Esophagus (tissue), 2 donors: ENCODE measurements at regions not wholly inside any gene's neighbourhood (a gene's known extent, or its start where the extent isn't known, plus 50 kb on each side); places are given as distances from the start of the nearest gene placed in this dataset.
"Not testable (repeated sequence)": the region's sequence is repeated elsewhere in the genome, so short reads cannot be mapped to it uniquely, and the experiment has no call there.

Source experiments
- H3K27ac ChIP-seq, 2 donors: one replicate each; pipeline ENCODE4 v1.5.1; 2013; ENCODE audit warnings: low read depth in 2 of 2, mild to moderate bottlenecking in 2 of 2, inconsistent platforms in 1 of 2, low read length in 1 of 2, moderate library complexity in 1 of 2
- H3K27me3 ChIP-seq, 2 donors: one replicate each; pipeline ENCODE4 v1.6.1; 2013; ENCODE audit warnings: low read length in 2 of 2, control low read depth in 1 of 2, mild to moderate bottlenecking in 1 of 2; ENCODE audit not compliant: insufficient read depth in 2 of 2, control insufficient read depth in 1 of 2
- H3K36me3 ChIP-seq, 2 donors: one replicate each; pipeline ENCODE4 v1.6.1; 2013; ENCODE audit warnings: low read length in 1 of 2; ENCODE audit not compliant: control insufficient read depth in 2 of 2, insufficient read depth in 2 of 2
- H3K4me1 ChIP-seq, 2 donors: one replicate each; pipeline ENCODE4 v1.6.1; 2013; ENCODE audit warnings: low read length in 1 of 2; ENCODE audit not compliant: control insufficient read depth in 2 of 2, insufficient read depth in 2 of 2
- H3K4me3 ChIP-seq, 2 donors: one replicate each; pipeline ENCODE4 v1.5.1; 2013; ENCODE audit warnings: low read length in 2 of 2, mild to moderate bottlenecking in 2 of 2, low read depth in 1 of 2, moderate library complexity in 1 of 2
- H3K9me3 ChIP-seq, 2 donors: one replicate each; pipeline ENCODE4 v1.6.1; 2013; ENCODE audit warnings: mild to moderate bottlenecking in 2 of 2, low read depth in 1 of 2, low read length in 1 of 2, moderate library complexity in 1 of 2; ENCODE audit not compliant: control insufficient read depth in 2 of 2, insufficient read depth in 1 of 2
- WGBS, 2 donors: extraction: QIAGEN DNeasy Blood & Tissue Kit; methylation state at CpG; one replicate each; pipeline ENCODE4 v1.1.7; 2013; 5-methylcytosine and 5-hydroxymethylcytosine counted together
- donor health status: healthy with polysubstance abuse.
- donor health status: Bipolar disorder and iron deficiency.

DNA sequence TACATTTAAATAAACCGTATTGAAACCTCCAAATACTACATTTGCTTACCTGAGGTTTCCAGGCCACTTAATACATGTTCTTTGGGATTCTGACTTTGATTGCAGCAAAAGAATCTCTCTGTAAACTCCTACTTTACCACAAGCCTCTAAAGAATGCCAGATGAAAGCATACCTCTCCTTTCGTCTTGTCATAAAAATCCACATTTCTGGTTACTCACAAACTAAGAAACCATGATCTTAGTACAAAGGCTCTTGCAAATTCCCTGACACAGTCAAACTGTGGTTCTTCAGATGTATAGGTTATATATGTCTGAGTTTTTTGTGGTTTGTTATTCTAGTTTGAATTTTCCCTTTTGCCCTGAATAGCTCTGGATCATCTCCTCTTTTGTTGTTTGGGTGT, 188.4 kb downstream of the RAP2B start:
- Histone ChIP-seq H3K4me3 (no peak overlapping the region), H3K9me3 (no peaks in the 10 kb centered on the region), H3K27me3 (no peaks in the 10 kb centered on the region), H3K4me1 (no peaks in the 10 kb centered on the region), H3K36me3 (no peaks in the 10 kb centered on the region), H3K27ac (no peak overlapping the region)
- 72 to 78% methylated on average over 2 of the region's 2 CpGs for WGBS, 2 donors

DNA sequence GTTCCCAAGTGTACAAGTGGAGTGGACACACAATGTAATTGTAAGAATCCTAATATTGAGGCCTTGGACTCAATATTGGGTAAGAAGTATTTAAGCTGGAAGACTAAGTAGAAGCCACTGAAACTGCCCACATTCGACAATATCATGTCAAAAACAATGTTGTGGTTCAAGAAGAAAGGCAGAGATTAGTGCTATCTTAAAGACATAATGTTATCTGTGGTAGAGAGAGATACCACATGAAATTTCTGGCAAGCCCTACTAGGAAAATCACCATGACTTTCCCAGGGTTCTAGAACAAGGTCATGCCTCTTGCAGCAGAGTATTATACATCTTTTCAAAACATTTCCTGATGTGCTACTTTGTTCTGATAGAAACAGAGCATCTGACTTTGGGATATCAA, 192.6 kb downstream of the RAP2B start:
- H3K9me3 ChIP-seq = no peaks in the 10 kb centered on the region
- no peaks in the 10 kb centered on the region for H3K4me1 ChIP-seq
- no peak overlapping the region for H3K4me3 ChIP-seq
- no peaks in the 10 kb centered on the region for H3K27me3 ChIP-seq
- no peak overlapping the region for H3K27ac ChIP-seq
- WGBS, 2 donors = 55 to 73% methylated on average over 1 of the region's 1 CpG
- no peaks in the 10 kb centered on the region for H3K36me3 ChIP-seq

DNA sequence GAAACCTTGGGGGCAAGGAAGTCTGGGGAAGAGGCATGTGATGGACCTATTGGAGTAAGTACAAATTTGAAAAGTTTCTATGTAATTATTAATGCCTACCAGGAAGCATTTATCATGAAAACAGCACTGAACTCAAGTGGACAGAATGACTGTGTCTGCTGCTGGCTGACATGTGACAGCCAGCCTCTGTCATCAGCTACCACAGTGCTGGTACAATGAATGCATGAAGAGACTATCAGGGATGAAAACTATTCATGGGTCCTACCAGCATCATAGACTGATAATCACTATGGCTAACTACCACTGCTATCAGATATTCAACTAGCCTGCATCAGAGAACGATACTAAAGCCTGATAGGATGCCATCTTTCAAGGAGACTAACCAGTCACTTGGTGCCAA, 193.5 kb downstream of the RAP2B start:
- 85 to 94% methylated on average over 1 of the region's 1 CpG for WGBS, 2 donors

GRCh38 chr3:153356908-153357307, 194.9 kb downstream of the RAP2B start:
- no peaks in the 10 kb centered on the region for H3K9me3 ChIP-seq
- WGBS, 2 donors = 64 to 67% methylated on average over 2 of the region's 2 CpGs
- H3K4me1 ChIP-seq = no peaks in the 10 kb centered on the region
- H3K4me3 ChIP-seq = no peak overlapping the region
- no peaks in the 10 kb centered on the region for H3K36me3 ChIP-seq
- no peaks in the 10 kb centered on the region for H3K27me3 ChIP-seq
- no peak overlapping the region for H3K27ac ChIP-seq

More for the DNA sequence above, 193.5 kb downstream of the RAP2B start:
- H3K4me1 ChIP-seq = no peaks in the 10 kb centered on the region
- no peaks in the 10 kb centered on the region for H3K27me3 ChIP-seq
- H3K4me3 ChIP-seq = no peak overlapping the region
- no peak overlapping the region for H3K27ac ChIP-seq
- H3K36me3 ChIP-seq = no peaks in the 10 kb centered on the region
- H3K9me3 ChIP-seq = no peaks in the 10 kb centered on the region

- Histone ChIP-seq H3K27me3 (no peaks in the 10 kb centered on the region), H3K4me3 (no peak overlapping the region), H3K27ac (no peak overlapping the region), H3K4me1 (no peaks in the 10 kb centered on the region), H3K9me3 (no peaks in the 10 kb centered on the region), H3K36me3 (no peaks in the 10 kb centered on the region)
- 49 to 69% methylated on average over 2 of the region's 2 CpGs for WGBS, 2 donors
These were observed 195.4 kb downstream of the RAP2B start for GRCh38 chr3:153357436-153357835.

DNA sequence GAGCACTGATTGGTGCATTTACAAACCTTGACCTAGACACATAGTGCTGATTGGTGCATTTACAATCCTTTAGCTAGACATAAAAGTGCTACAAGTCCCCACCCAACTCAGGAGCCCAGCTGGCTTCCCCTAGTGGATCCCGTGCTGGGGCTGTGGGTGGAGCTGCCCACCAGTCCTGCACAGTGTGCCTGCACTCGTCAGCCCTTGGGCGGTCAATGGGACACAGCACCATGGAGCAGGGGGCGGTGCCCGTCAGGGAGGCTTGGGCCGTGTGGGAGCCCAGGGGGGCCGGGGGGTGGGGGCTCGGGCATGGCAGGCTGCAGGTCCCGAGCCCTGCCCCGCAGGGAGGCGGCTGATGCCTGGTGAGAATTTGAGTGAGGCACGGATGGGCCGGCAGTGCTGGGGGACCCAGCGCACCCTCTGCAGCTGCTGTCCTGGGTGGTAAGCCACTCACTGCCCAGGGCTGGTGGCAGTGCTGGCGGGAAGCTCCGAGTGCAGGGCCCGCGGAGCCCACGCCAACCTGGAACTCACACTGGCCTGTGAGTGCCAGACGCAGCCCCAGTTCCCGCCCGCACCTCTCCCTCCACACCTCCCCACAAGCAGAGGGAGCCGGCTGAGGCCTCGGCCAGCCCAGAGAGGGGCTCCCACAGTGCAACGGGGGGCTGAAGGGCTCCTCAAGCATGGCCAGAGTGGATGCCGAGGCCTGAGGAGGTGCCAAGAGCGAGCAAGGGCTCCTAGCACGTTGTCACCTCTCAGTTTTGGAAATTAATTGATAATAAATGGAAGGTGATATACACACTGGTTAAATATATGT, 207.7 kb downstream of the RAP2B start:
- H3K36me3 ChIP-seq = no peaks in the 10 kb centered on the region
- H3K4me3 ChIP-seq = no peak overlapping the region
- 93 to 95% methylated on average over 25 to 28 of the region's 28 CpGs for WGBS, 2 donors
- peaks cover 0 to 3% of the 10 kb centered on the region in 2 donors for H3K9me3 ChIP-seq
- H3K4me1 ChIP-seq = no peaks in the 10 kb centered on the region
- no peak overlapping the region for H3K27ac ChIP-seq
- no peaks in the 10 kb centered on the region for H3K27me3 ChIP-seq

DNA sequence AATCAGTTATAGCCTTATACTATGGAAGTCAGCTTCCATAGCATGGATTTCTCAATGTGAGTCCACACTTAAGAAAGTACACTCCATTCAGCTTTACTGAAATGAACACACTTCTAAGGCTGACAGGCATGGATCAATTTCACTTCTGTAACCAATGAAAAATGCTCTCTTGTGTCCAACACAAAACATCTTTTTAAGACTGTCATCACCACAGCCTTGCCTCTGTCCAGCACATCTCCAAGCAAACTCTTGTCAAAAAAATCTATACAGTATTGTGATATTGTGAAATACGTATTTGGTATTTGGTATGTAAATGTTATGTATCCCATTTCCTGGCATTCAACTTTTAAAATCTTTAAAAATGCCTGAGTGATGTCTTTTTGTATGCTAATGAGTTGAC, 208.7 kb downstream of the RAP2B start:
- 77 to 81% methylated on average over 1 of the region's 1 CpG for WGBS, 2 donors
- Histone ChIP-seq H3K9me3 (peaks cover 0 to 3% of the 10 kb centered on the region in 2 donors), H3K27ac (no peak overlapping the region), H3K36me3 (no peaks in the 10 kb centered on the region), H3K27me3 (no peaks in the 10 kb centered on the region), H3K4me1 (no peaks in the 10 kb centered on the region), H3K4me3 (no peak overlapping the region)

- Histone ChIP-seq H3K9me3 (peaks cover 0 to 3% of the 10 kb centered on the region in 2 donors), H3K4me1 (no peaks in the 10 kb centered on the region), H3K36me3 (no peaks in the 10 kb centered on the region), H3K27ac (no peak overlapping the region), H3K27me3 (no peaks in the 10 kb centered on the region), H3K4me3 (no peak overlapping the region)
- WGBS, 2 donors = 60 to 72% methylated on average over 5 of the region's 5 CpGs
These were observed 210.3 kb downstream of the RAP2B start for GRCh38 chr3:153372326-153372725.

DNA sequence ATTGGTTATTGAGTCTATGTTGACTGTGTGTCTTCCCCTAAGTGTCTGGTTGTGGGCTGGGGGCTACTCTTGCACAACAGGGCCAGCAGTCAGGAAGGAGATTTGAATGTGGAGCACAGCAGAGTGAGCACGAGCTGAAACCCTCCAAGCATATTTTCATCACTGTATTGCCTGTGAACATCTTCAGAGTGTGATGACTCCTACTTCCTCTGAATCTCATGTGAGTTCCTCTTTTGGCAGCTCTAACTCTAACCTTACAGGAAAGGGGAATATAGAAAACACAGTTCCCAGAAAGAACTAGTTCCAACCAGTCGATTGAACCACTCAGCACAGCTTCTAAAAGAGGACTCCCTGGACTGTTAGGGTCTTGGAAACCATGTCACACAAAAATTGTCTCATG, 211.6 kb downstream of the RAP2B start:
- no peak overlapping the region for H3K4me3 ChIP-seq
- no peaks in the 10 kb centered on the region for H3K27me3 ChIP-seq
- no peaks in the 10 kb centered on the region for H3K4me1 ChIP-seq
- no peak overlapping the region for H3K27ac ChIP-seq
- peaks cover 0 to 3% of the 10 kb centered on the region in 2 donors for H3K9me3 ChIP-seq
- 54 to 56% methylated on average over 2 of the region's 2 CpGs for whole genome bisulfite sequencing, 2 donors
- H3K36me3 ChIP-seq = no peaks in the 10 kb centered on the region

GRCh38 chr3:153378366-153378765, 216.3 kb downstream of the RAP2B start:
- not testable (repeated sequence) for H3K4me3 ChIP-seq, H3K36me3 ChIP-seq, H3K9me3 ChIP-seq, H3K4me1 ChIP-seq, H3K27me3 ChIP-seq, H3K27ac ChIP-seq
- 96 to 97% methylated on average over 12 to 24 of the region's 24 CpGs for WGBS, 2 donors
